COLO829 (cell line): ENCODE measurements at regions not wholly inside any gene's neighbourhood (a gene's known extent, or its start where the extent isn't known, plus 50 kb on each side); places are given as distances from the start of the nearest gene placed in this dataset.
"Not testable (repeated sequence)": the region's sequence is repeated elsewhere in the genome, so short reads cannot be mapped to it uniquely, and the experiment has no call there.

Experiments used
- DNase-seq: peaks from one replicate; pipeline ENCODE4 v3.0.0; 2012; ENCODE audit warnings: low spot score

GRCh38 chr5:92633875-92634487 is 947.0 kb downstream of the NR2F1-AS1 start:
- no peak for DNase-seq

GRCh38 chr5:92633176-92633575 is 947.8 kb downstream of the NR2F1-AS1 start:
- no peak for DNase-seq

GRCh38 chr5:92631237-92631701 is 949.8 kb downstream of the NR2F1-AS1 start:
- not testable (repeated sequence) for DNase-seq

GRCh38 chr5:92629574-92629973 is 951.4 kb downstream of the NR2F1-AS1 start:
- no peak for DNase-seq

- DNase-seq, result no peak
These were observed 952.0 kb downstream of the NR2F1-AS1 start for GRCh38 chr5:92629000-92629399.

GRCh38 chr5:92627186-92627585 is 953.8 kb downstream of the NR2F1-AS1 start:
- no peak for DNase-seq

GRCh38 chr5:92616085-92616484 is 964.9 kb downstream of the NR2F1-AS1 start:
- DNase-seq, result no peak

- DNase-seq, result no peak
These were observed 967.5 kb downstream of the NR2F1-AS1 start for GRCh38 chr5:92613546-92613945.

GRCh38 chr5:92610435-92610834 is 970.6 kb downstream of the NR2F1-AS1 start:
- DNase-seq, result not testable (repeated sequence)

- DNase-seq, result no peak
These were observed 975.4 kb downstream of the NR2F1-AS1 start for GRCh38 chr5:92605591-92605990.

GRCh38 chr5:92599217-92599810 is 981.7 kb downstream of the NR2F1-AS1 start:
- no peak for DNase-seq

GRCh38 chr5:92594031-92594430 is 987.0 kb downstream of the NR2F1-AS1 start:
- DNase-seq, result no peak

GRCh38 chr5:92588876-92589275 is 992.1 kb downstream of the NR2F1-AS1 start:
- DNase-seq, result no peak

GRCh38 chr5:92581690-92582089 is 999.3 kb downstream of the NR2F1-AS1 start:
- DNase-seq, result no peak

- no peak for DNase-seq
These were observed 999.8 kb downstream of the NR2F1-AS1 start for GRCh38 chr5:92581249-92581648.

- no peak for DNase-seq
These were observed 1000.2 kb downstream of the NR2F1-AS1 start for GRCh38 chr5:92580814-92581213.

- no peak for DNase-seq
These were observed 1007.0 kb downstream of the NR2F1-AS1 start for GRCh38 chr5:92574023-92574422.

GRCh38 chr5:92568522-92568921 is 1012.5 kb downstream of the NR2F1-AS1 start:
- DNase-seq, result no peak

GRCh38 chr5:92567831-92568450 is 1013.1 kb downstream of the NR2F1-AS1 start:
- DNase-seq, result no peak

- no peak for DNase-seq
These were observed 1014.8 kb downstream of the NR2F1-AS1 start for GRCh38 chr5:92566113-92566786.

- DNase-seq, result no peak
These were observed 1015.3 kb downstream of the NR2F1-AS1 start for GRCh38 chr5:92565673-92566072.

- no peak for DNase-seq
These were observed 1019.0 kb downstream of the NR2F1-AS1 start for GRCh38 chr5:92562065-92562464.

GRCh38 chr5:92561411-92561959 is 1019.5 kb downstream of the NR2F1-AS1 start:
- peak; percentile 25 for DNase-seq
